ENCODE measurements at regions not wholly inside any gene's neighbourhood (a gene's known extent, or its start where the extent isn't known, plus 50 kb on each side); places are given as distances from the start of the nearest gene placed in this dataset.
"Not testable (repeated sequence)": the region's sequence is repeated elsewhere in the genome, so short reads cannot be mapped to it uniquely, and the experiment has no call there.

- H3K9me3 ChIP-seq (ENCODE audit: control insufficient read depth, insufficient read depth, low read length), result no peaks in the 10 kb centered on the region
- DNase-seq (ENCODE audit: low read depth, low spot score), result no peak
- H3K27ac ChIP-seq (ENCODE audit: low read length), result no peak overlapping the region
- no peak overlapping the region for H3K4me3 ChIP-seq (ENCODE audit: low read length)
- H3K27me3 ChIP-seq (ENCODE audit: control insufficient read depth, insufficient read depth, low read length), result no peaks in the 10 kb centered on the region
- no peaks in the 10 kb centered on the region for H3K36me3 ChIP-seq (ENCODE audit: control insufficient read depth, insufficient read depth, low read length)
- no CpG with 5 or more reads among the region's 2 CpGs for WGBS (ENCODE audit: insufficient coverage, insufficient read length)
- no peaks in the 10 kb centered on the region for H3K4me1 ChIP-seq (ENCODE audit: control insufficient read depth, insufficient read depth, low read length)
Observed at GRCh38 chr2:83823229-83823628, 635.9 kb downstream of the SUCLG1 start.

DNA sequence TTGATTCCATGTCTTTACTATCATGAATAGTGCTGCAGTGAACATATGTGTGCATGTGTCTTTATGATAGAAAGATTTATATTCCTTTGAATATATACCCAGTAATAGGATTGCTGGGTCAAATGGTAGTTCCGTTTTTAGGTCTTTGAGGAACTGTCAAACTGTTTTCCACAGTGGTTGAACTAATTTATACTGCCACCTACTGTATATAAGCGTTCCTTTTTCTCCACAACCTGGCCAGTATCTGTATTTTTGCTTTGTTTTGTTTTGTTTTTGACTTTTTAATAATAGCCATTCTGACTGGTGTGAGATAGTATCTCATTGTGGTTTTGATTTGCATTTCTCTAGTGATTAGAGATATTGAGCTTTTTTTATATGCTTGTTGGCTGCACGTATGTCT is 641.6 kb downstream of the SUCLG1 start:
- H3K4me3 ChIP-seq (ENCODE audit: low read length), result no peak overlapping the region
- no peak overlapping the region for H3K27ac ChIP-seq (ENCODE audit: low read length)
- H3K4me1 ChIP-seq (ENCODE audit: control insufficient read depth, insufficient read depth, low read length), result no peaks in the 10 kb centered on the region
- no peaks in the 10 kb centered on the region for H3K36me3 ChIP-seq (ENCODE audit: control insufficient read depth, insufficient read depth, low read length)
- no peaks in the 10 kb centered on the region for H3K27me3 ChIP-seq (ENCODE audit: control insufficient read depth, insufficient read depth, low read length)
- H3K9me3 ChIP-seq (ENCODE audit: control insufficient read depth, insufficient read depth, low read length), result no peaks in the 10 kb centered on the region
- DNase-seq (ENCODE audit: low read depth, low spot score), result no peak
- no CpG with 5 or more reads among the region's 3 CpGs for WGBS (ENCODE audit: insufficient coverage, insufficient read length)

DNA sequence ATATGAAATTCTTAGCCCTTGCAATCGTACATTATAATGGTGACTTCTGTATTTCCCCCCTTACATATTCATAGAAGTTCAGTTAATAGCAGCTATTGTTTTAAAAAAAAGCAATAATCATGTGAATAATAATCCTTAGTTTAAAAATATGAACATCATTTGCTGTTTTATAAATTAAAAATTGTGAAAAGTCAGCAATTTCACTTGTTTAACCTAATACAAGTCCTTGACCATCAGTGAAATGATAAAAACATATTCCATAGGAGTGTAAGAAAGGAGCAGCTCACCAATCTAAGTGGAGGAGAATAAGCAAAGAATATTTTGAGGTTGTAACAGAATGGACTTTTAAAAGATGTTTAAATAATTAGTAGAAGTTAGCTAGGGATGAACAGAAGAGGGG is 650.2 kb downstream of the SUCLG1 start:
- H3K27ac ChIP-seq (ENCODE audit: low read length), result no peak overlapping the region

DNA sequence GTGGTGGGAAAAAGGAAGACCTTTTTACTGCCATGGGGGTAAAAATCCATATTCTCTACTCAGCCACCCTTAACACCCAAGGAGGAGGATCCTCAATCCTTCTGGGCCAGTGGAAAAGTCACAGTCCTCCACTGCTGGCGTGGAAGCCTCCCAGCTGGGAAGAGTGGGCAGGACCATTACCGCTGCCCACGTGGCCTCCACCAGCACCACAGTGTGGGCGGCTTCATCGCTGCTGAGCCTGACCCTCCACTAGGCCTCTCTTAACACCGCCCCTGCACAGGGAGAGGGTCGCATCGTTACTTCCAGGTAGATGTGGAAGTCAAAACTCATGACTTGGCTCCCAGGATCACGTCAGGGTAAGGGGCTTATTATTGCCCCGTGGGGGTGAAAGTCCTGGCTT is 656.5 kb downstream of the SUCLG1 start:
- no peaks in the 10 kb centered on the region for H3K27me3 ChIP-seq (ENCODE audit: control insufficient read depth, insufficient read depth, low read length)
- H3K9me3 ChIP-seq (ENCODE audit: control insufficient read depth, insufficient read depth, low read length), result no peaks in the 10 kb centered on the region
- no CpG with 5 or more reads among the region's 10 CpGs for WGBS (ENCODE audit: insufficient coverage, insufficient read length)
- H3K4me3 ChIP-seq (ENCODE audit: low read length), result no peak overlapping the region
- no peak overlapping the region for H3K27ac ChIP-seq (ENCODE audit: low read length)
- no peak for DNase-seq (ENCODE audit: low read depth, low spot score)
- no peaks in the 10 kb centered on the region for H3K36me3 ChIP-seq (ENCODE audit: control insufficient read depth, insufficient read depth, low read length)
- H3K4me1 ChIP-seq (ENCODE audit: control insufficient read depth, insufficient read depth, low read length), result no peaks in the 10 kb centered on the region

More for the DNA sequence above, 650.2 kb downstream of the SUCLG1 start:
- no peaks in the 10 kb centered on the region for H3K9me3 ChIP-seq (ENCODE audit: control insufficient read depth, insufficient read depth, low read length)
- H3K4me1 ChIP-seq (ENCODE audit: control insufficient read depth, insufficient read depth, low read length), result no peaks in the 10 kb centered on the region
- no peak for DNase-seq (ENCODE audit: low read depth, low spot score)
- H3K27me3 ChIP-seq (ENCODE audit: control insufficient read depth, insufficient read depth, low read length), result no peaks in the 10 kb centered on the region
- no peak overlapping the region for H3K4me3 ChIP-seq (ENCODE audit: low read length)
- no peaks in the 10 kb centered on the region for H3K36me3 ChIP-seq (ENCODE audit: control insufficient read depth, insufficient read depth, low read length)
- no CpG with 5 or more reads among the region's 1 CpG for WGBS (ENCODE audit: insufficient coverage, insufficient read length)

- Histone ChIP-seq H3K36me3 (ENCODE audit: control insufficient read depth, insufficient read depth, low read length) (no peaks in the 10 kb centered on the region), H3K27ac (ENCODE audit: low read length) (no peak overlapping the region), H3K4me3 (ENCODE audit: low read length) (no peak overlapping the region), H3K4me1 (ENCODE audit: control insufficient read depth, insufficient read depth, low read length) (no peaks in the 10 kb centered on the region), H3K27me3 (ENCODE audit: control insufficient read depth, insufficient read depth, low read length) (no peaks in the 10 kb centered on the region), H3K9me3 (ENCODE audit: control insufficient read depth, insufficient read depth, low read length) (no peaks in the 10 kb centered on the region)
- no CpG with 5 or more reads among the region's 3 CpGs for WGBS (ENCODE audit: insufficient coverage, insufficient read length)
- DNase-seq (ENCODE audit: low read depth, low spot score), result no peak
Observed at GRCh38 chr2:83795777-83796176, 663.3 kb downstream of the SUCLG1 start.

DNA sequence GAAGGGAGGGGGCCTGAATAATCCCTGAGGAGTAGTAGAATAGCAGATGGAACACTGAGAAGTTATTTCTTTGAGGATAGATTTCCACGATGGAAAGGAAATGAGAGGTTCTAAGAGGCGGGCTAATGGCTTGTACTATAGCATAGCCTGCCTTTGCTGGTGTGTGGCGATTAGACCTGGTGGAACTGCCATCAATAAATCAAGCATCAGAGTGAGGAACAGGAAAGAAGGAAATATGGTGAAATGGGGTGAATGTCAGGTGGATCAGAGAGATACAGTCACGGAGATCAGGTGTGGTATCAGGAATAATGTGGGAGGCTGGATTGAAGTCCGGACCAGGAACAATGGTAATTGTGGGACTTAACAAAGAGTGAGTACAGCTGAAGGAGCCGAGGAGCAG is 668.6 kb downstream of the SUCLG1 start:
- H3K4me1 ChIP-seq (ENCODE audit: control insufficient read depth, insufficient read depth, low read length), result not testable (repeated sequence)

GRCh38 chr2:83789674-83790073 is 669.4 kb downstream of the SUCLG1 start:
- no CpG with 5 or more reads among the region's 2 CpGs for WGBS (ENCODE audit: insufficient coverage, insufficient read length)
- not testable (repeated sequence) for H3K27me3 ChIP-seq (ENCODE audit: control insufficient read depth, insufficient read depth, low read length); H3K4me1 ChIP-seq (ENCODE audit: control insufficient read depth, insufficient read depth, low read length); H3K36me3 ChIP-seq (ENCODE audit: control insufficient read depth, insufficient read depth, low read length); H3K27ac ChIP-seq (ENCODE audit: low read length); H3K9me3 ChIP-seq (ENCODE audit: control insufficient read depth, insufficient read depth, low read length); H3K4me3 ChIP-seq (ENCODE audit: low read length); DNase-seq (ENCODE audit: low read depth, low spot score)

More for the DNA sequence above, 668.6 kb downstream of the SUCLG1 start:
- H3K9me3 ChIP-seq (ENCODE audit: control insufficient read depth, insufficient read depth, low read length); H3K4me3 ChIP-seq (ENCODE audit: low read length); H3K27ac ChIP-seq (ENCODE audit: low read length); DNase-seq (ENCODE audit: low read depth, low spot score); H3K27me3 ChIP-seq (ENCODE audit: control insufficient read depth, insufficient read depth, low read length); H3K36me3 ChIP-seq (ENCODE audit: control insufficient read depth, insufficient read depth, low read length): not testable (repeated sequence)
- WGBS (ENCODE audit: insufficient coverage, insufficient read length), result no CpG with 5 or more reads among the region's 6 CpGs

- not testable (repeated sequence) for H3K27ac ChIP-seq (ENCODE audit: low read length); H3K4me1 ChIP-seq (ENCODE audit: control insufficient read depth, insufficient read depth, low read length); H3K9me3 ChIP-seq (ENCODE audit: control insufficient read depth, insufficient read depth, low read length); H3K4me3 ChIP-seq (ENCODE audit: low read length); H3K27me3 ChIP-seq (ENCODE audit: control insufficient read depth, insufficient read depth, low read length); H3K36me3 ChIP-seq (ENCODE audit: control insufficient read depth, insufficient read depth, low read length)
- WGBS (ENCODE audit: insufficient coverage, insufficient read length), result no CpG with 5 or more reads among the region's 9 CpGs
- peak; percentile 20 for DNase-seq (ENCODE audit: low read depth, low spot score)
Observed at GRCh38 chr2:83788938-83789566, 670.0 kb downstream of the SUCLG1 start.

DNA sequence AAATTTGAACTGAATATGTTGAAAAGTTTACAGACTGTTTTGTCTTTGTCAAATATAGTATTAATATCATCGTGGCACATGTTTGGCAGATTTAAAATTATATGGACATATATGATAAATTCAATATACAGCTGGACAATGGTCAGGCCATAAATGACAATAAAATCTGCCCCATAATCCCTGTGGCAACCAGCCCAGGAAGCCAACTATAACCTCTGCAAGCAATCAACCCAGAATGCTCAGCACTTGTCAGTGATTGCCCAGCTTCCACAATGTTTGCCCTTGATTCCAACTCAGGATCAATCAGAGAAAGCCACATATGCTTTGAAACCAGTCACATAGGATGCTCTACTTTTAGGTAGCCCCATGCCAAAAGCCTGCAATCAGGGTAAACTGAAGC is 671.9 kb downstream of the SUCLG1 start:
- Histone ChIP-seq H3K27me3 (ENCODE audit: control insufficient read depth, insufficient read depth, low read length) (no peaks in the 10 kb centered on the region), H3K27ac (ENCODE audit: low read length) (no peak overlapping the region), H3K4me1 (ENCODE audit: control insufficient read depth, insufficient read depth, low read length) (no peaks in the 10 kb centered on the region), H3K36me3 (ENCODE audit: control insufficient read depth, insufficient read depth, low read length) (no peaks in the 10 kb centered on the region), H3K4me3 (ENCODE audit: low read length) (no peak overlapping the region), H3K9me3 (ENCODE audit: control insufficient read depth, insufficient read depth, low read length) (no peaks in the 10 kb centered on the region)
- no CpG with 5 or more reads among the region's 1 CpG for WGBS (ENCODE audit: insufficient coverage, insufficient read length)
- no peak for DNase-seq (ENCODE audit: low read depth, low spot score)

- Histone ChIP-seq H3K36me3 (ENCODE audit: control insufficient read depth, insufficient read depth, low read length) (no peaks in the 10 kb centered on the region), H3K27ac (ENCODE audit: low read length) (no peak overlapping the region), H3K27me3 (ENCODE audit: control insufficient read depth, insufficient read depth, low read length) (no peaks in the 10 kb centered on the region), H3K4me3 (ENCODE audit: low read length) (no peak overlapping the region), H3K4me1 (ENCODE audit: control insufficient read depth, insufficient read depth, low read length) (no peaks in the 10 kb centered on the region), H3K9me3 (ENCODE audit: control insufficient read depth, insufficient read depth, low read length) (no peaks in the 10 kb centered on the region)
- no peak for DNase-seq (ENCODE audit: low read depth, low spot score)
- WGBS (ENCODE audit: insufficient coverage, insufficient read length), result no CpG with 5 or more reads among the region's 4 CpGs
Observed at GRCh38 chr2:83786140-83786539, 672.9 kb downstream of the SUCLG1 start.

- Histone ChIP-seq H3K27ac (ENCODE audit: low read length) (no peak overlapping the region), H3K9me3 (ENCODE audit: control insufficient read depth, insufficient read depth, low read length) (no peaks in the 10 kb centered on the region), H3K27me3 (ENCODE audit: control insufficient read depth, insufficient read depth, low read length) (no peaks in the 10 kb centered on the region), H3K4me1 (ENCODE audit: control insufficient read depth, insufficient read depth, low read length) (no peaks in the 10 kb centered on the region), H3K36me3 (ENCODE audit: control insufficient read depth, insufficient read depth, low read length) (no peaks in the 10 kb centered on the region), H3K4me3 (ENCODE audit: low read length) (no peak overlapping the region)
- no peak for DNase-seq (ENCODE audit: low read depth, low spot score)
- WGBS (ENCODE audit: insufficient coverage, insufficient read length), result no CpG with 5 or more reads among the region's 1 CpG
Observed at GRCh38 chr2:83784947-83785346, 674.1 kb downstream of the SUCLG1 start.

All from iPS DF 6.9 (cell line).